ENCODE measurements at regions not wholly inside any gene's neighbourhood (a gene's known extent, or its start where the extent isn't known, plus 50 kb on each side); places are given as distances from the start of the nearest gene placed in this dataset.

DNA sequence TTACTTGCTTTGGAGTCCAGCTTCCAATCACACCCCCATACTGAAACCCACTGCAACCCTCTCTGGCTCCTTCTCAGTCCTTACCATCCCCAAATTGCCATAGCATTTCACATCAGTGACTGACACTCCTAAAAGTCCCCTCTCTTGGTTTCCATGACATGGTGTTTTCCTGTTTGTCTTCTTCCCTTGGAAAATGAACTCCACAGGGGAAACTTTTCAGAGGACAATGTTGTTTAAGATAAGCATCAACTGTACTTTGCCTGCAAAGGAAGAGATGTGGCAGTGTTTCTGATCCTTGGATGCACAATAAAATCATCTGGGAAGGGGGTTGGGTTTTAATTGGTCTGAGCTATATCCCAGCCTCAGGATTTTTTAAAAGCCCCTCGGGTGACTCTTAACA is 214.9 kb downstream of the HACE1 start:
- TF ChIP-seq POLR2A (IDR thresholded peaks at IDR 0.05; ENCODE audit: low read length) = no peak
- TF ChIP-seq GATA1 (IDR thresholded peaks at IDR 0.05; ENCODE audit: low read depth, low read length) = no peak
